HEK293 (cell line): ENCODE measurements at regions not wholly inside any gene's neighbourhood (a gene's known extent, or its start where the extent isn't known, plus 50 kb on each side); places are given as distances from the start of the nearest gene placed in this dataset.

Source experiments
- AEBP2 ChIP-seq: fragments of 450-650 bp; formaldehyde crosslinking; IDR thresholded peaks from 2 replicates; pipeline ENCODE4 v1.5.1; 2016; ENCODE audit warnings: missing biosample characterization, missing genetic modification characterization, borderline replicate concordance
- ATF2 ChIP-seq: fragments of 450-650 bp; formaldehyde crosslinking; IDR thresholded peaks from 2 replicates; pipeline ENCODE4 v1.5.1; 2016; ENCODE audit warnings: missing biosample characterization, missing genetic modification characterization, low read depth
- CTCF ChIP-seq: fragments of 450-650 bp; formaldehyde crosslinking; IDR thresholded peaks from 2 replicates; pipeline ENCODE4 v1.5.1; 2016; ENCODE audit warnings: missing biosample characterization, missing genetic modification characterization
- PATZ1 ChIP-seq: fragments of 450-650 bp; formaldehyde crosslinking; IDR thresholded peaks from 2 replicates; pipeline ENCODE4 v1.5.1; 2016; ENCODE audit warnings: missing biosample characterization, missing genetic modification characterization
- ZBTB49 ChIP-seq: fragments of 450-650 bp; formaldehyde crosslinking; IDR thresholded peaks from 2 replicates; pipeline ENCODE4 v1.5.1; 2016; ENCODE audit warnings: missing biosample characterization, missing genetic modification characterization, low read depth
- ZNF362 ChIP-seq: fragments of 450-650 bp; formaldehyde crosslinking; IDR thresholded peaks from 2 replicates; pipeline ENCODE4 v1.5.1; 2016; ENCODE audit warnings: missing biosample characterization, missing genetic modification characterization
- ZNF37A ChIP-seq: fragments of 450-650 bp; IDR thresholded peaks from 2 replicates; pipeline ENCODE4 v1.5.1; 2018; ENCODE audit warnings: missing biosample characterization, missing genetic modification characterization
- ZNF449 ChIP-seq: fragments of 450-650 bp; formaldehyde crosslinking; IDR thresholded peaks from 2 replicates; pipeline ENCODE4 v1.5.1; 2017; ENCODE audit warnings: missing biosample characterization, mild to moderate bottlenecking, missing genetic modification characterization, moderate library complexity
- ZNF626 ChIP-seq: fragments of 450-650 bp; sonication (Bioruptor Pico); formaldehyde crosslinking; IDR thresholded peaks from 2 replicates; pipeline ENCODE4 v1.5.1; 2018; ENCODE audit warnings: missing biosample characterization, missing genetic modification characterization, inconsistent platforms
- ZNF76 ChIP-seq: fragments of 450-650 bp; formaldehyde crosslinking; IDR thresholded peaks from 2 replicates; pipeline ENCODE4; 2016; ENCODE audit warnings: low read depth, missing biosample characterization, missing genetic modification characterization, borderline replicate concordance
- ZNF785 ChIP-seq: fragments of 450-650 bp; formaldehyde crosslinking; IDR thresholded peaks from 2 replicates; pipeline ENCODE4 v1.5.1; 2016; ENCODE audit warnings: missing biosample characterization, missing genetic modification characterization

GRCh38 chr5:89236900-89237299, 353.9 kb upstream of the MEF2C start:
- no peak for TF ChIP-seq ZNF785 (tag by site-specific recombination)
- no peak for TF ChIP-seq ZNF626 (tag by site-specific recombination)
- no peak for TF ChIP-seq CTCF (tag by site-specific recombination)
- TF ChIP-seq ZNF362 (tag by site-specific recombination) = no peak
- no peak for TF ChIP-seq AEBP2 (tag by site-specific recombination)
- no peak for TF ChIP-seq ZNF449
- no peak for TF ChIP-seq ATF2 (tag by site-specific recombination)
- no peak for TF ChIP-seq ZNF37A (tag by site-specific recombination)
- TF ChIP-seq ZNF76 (tag by site-specific recombination) = no peak
- no peak for TF ChIP-seq PATZ1 (tag by site-specific recombination)
- no peak for TF ChIP-seq ZBTB49 (tag by site-specific recombination)
